Activated CD8-positive, alpha-beta memory T cell treated with anti-CD3 and anti-CD28 coated beads, Interleukin-2, amount 10 ng/mL, durations not matched to agents 7 days and 5 days (primary cell): ENCODE measurements at regions not wholly inside any gene's neighbourhood (a gene's known extent, or its start where the extent isn't known, plus 50 kb on each side); places are given as distances from the start of the nearest gene placed in this dataset.
"Not testable (repeated sequence)": the region's sequence is repeated elsewhere in the genome, so short reads cannot be mapped to it uniquely, and the experiment has no call there.

Experiments used
- ATAC-seq: fragments of 150-1000 bp; cut with Tn5 transposase; one replicate; pipeline ENCODE4 v1.10.0; 2021; ENCODE audit warnings: moderate library complexity
- CTCF ChIA-PET: fragments of 350-600 bp; sonication (Branson Sonifier 250); formaldehyde crosslinking; loops from one replicate; lab custom pipeline; 2021; ENCODE audit warnings: antibody characterized with exemption; lab: Charles Lee
- DNase-seq: peaks from one replicate; pipeline ENCODE4 v3.0.0-alpha.2; 2020
- H3K27ac Mint-ChIP-seq: one replicate; pipeline ENCODE4 v1.8.0; 2021; ENCODE audit warnings: mild to moderate bottlenecking, mixed read lengths
- H3K27me3 Mint-ChIP-seq: one replicate; pipeline ENCODE4 v1.8.0; 2021; ENCODE audit warnings: mixed read lengths
- H3K36me3 Mint-ChIP-seq: one replicate; pipeline ENCODE4 v1.8.0; 2021; ENCODE audit warnings: mild to moderate bottlenecking, mixed read lengths
- H3K4me1 Mint-ChIP-seq: one replicate; pipeline ENCODE4 v1.8.0; 2021; ENCODE audit warnings: mixed read lengths
- H3K4me3 Mint-ChIP-seq: one replicate; pipeline ENCODE4 v1.8.0; 2021; ENCODE audit warnings: mild to moderate bottlenecking, moderate library complexity, mixed read lengths
- H3K9me3 Mint-ChIP-seq: one replicate; pipeline ENCODE4 v1.8.0; 2022; ENCODE audit warnings: low read depth, mixed read lengths

DNA sequence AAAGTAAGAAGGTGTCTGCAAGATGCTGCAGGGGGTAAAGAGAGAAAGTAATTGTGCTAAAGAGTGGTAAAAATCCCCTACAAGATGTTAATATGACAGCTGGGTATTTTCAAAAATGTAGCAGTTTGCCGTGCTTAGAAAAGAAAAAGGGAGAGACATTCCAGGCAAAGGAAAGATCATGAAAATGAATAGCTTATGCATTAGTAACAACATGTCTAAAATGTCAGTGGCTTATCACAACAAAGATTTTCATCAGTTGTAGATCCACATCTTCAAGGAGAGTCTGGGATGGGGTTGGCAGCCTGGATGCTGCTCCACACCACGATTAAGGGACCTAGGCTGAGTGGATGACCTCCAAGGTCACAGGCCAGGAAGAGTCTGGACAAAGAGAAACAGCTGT, 920.9 kb downstream of the GRID1 start:
- no peaks in the 10 kb centered on the region for H3K4me1 Mint-ChIP-seq
- H3K4me3 Mint-ChIP-seq = no peak overlapping the region
- no peaks in the 10 kb centered on the region for H3K9me3 Mint-ChIP-seq
- H3K27me3 Mint-ChIP-seq = no peaks in the 10 kb centered on the region
- no peak for DNase-seq
- CTCF ChIA-PET = no interaction called here
- no peak overlapping the region for H3K27ac Mint-ChIP-seq
- H3K36me3 Mint-ChIP-seq = no peaks in the 10 kb centered on the region
- no peak for ATAC-seq

DNA sequence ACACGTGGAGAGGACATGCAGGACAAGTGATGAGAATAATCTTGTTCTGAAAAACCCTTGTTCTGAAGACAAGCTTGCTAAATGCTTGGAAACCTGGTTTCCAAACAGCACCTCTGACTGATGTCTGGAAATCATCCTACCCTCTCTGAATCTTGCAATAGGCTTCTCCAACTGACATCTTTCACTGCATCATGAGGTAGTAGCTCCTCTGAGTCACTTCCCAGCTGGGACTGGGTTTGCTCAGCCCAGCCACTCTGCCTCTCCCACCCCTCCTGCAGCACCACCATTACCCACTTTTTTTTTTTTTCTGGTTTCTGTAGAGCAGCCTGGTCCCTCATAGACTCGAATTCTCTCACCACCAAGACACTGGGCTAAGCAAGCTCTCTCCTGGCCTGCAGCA, 919.8 kb downstream of the GRID1 start:
- H3K4me3 Mint-ChIP-seq = no peak overlapping the region
- CTCF ChIA-PET = no interaction called here
- no peak overlapping the region for H3K27ac Mint-ChIP-seq
- H3K9me3 Mint-ChIP-seq = no peaks in the 10 kb centered on the region
- no peak for DNase-seq
- no peaks in the 10 kb centered on the region for H3K27me3 Mint-ChIP-seq
- no peaks in the 10 kb centered on the region for H3K36me3 Mint-ChIP-seq
- no peaks in the 10 kb centered on the region for H3K4me1 Mint-ChIP-seq
- no peak for ATAC-seq

DNA sequence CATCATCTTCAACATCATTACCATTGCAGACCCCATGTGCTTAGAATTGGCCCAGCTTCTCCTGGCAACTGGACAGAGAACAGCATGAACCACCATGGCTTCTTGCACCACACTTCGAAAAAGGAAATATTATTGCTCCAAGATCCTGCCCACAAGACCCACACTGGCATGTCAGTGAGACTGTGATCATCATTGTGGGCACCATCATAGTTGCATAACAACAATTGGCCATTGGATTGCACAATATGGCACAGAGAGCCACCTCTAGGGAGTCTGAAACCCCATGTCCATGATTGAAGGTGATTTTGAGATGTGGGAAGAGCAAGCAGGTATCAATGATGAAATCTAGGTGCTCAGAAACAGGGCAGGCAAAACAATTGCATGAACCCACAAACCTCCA, 918.9 kb downstream of the GRID1 start:
- Mint-ChIP-seq H3K27ac (no peak overlapping the region), H3K4me1 (no peaks in the 10 kb centered on the region), H3K36me3 (no peaks in the 10 kb centered on the region), H3K27me3 (no peaks in the 10 kb centered on the region), H3K4me3 (no peak overlapping the region), H3K9me3 (no peaks in the 10 kb centered on the region)
- DNase-seq (no peak), ATAC-seq (no peak)
- CTCF ChIA-PET = no interaction called here

DNA sequence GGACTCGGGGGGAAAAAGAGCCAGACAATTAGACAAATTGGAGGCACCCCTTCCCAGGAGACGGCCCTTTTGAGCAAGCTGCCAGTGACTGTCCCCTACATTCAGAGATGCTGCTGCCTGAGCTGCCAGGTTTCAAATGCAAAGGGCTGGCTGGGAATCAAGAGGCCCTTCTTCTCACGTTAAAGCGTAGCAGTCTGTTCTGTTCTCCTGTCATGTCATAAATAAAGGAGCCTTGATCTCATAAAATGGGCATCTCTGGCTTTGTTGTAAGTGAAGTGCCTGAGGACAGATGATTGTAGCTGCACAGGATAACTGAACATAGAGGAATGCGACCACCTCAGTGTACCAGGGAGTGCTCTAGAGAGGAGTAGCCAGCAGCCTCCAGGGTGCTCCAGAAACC, 917.9 kb downstream of the GRID1 start:
- Mint-ChIP-seq H3K4me1 (no peaks in the 10 kb centered on the region), H3K36me3 (no peaks in the 10 kb centered on the region), H3K27ac (no peak overlapping the region), H3K4me3 (no peak overlapping the region), H3K9me3 (no peaks in the 10 kb centered on the region), H3K27me3 (no peaks in the 10 kb centered on the region)
- CTCF ChIA-PET = no interaction called here
- no peak for DNase-seq
- ATAC-seq = no peak

DNA sequence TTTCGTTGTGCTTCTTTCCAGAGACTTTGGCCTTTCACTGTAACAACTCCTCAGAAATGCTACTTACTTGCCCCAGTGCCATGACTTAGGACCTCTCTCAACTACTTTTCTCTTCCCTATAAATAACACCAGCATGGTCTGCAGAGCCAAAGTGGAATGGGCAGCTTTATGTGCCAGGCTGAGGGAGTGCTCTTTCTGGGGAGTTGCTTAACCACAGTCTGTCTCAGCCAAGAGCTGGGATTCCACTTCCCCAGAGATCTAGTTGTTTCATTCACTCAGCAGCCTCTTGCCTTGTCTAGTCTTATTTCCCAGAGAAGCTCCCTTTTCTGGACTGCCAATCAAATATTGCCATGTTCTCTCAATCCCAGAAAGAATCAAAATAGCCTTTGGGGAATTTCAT, 912.2 kb downstream of the GRID1 start:
- Mint-ChIP-seq H3K4me3 (no peak overlapping the region), H3K4me1 (no peaks in the 10 kb centered on the region)
- CTCF ChIA-PET = no interaction called here

DNA sequence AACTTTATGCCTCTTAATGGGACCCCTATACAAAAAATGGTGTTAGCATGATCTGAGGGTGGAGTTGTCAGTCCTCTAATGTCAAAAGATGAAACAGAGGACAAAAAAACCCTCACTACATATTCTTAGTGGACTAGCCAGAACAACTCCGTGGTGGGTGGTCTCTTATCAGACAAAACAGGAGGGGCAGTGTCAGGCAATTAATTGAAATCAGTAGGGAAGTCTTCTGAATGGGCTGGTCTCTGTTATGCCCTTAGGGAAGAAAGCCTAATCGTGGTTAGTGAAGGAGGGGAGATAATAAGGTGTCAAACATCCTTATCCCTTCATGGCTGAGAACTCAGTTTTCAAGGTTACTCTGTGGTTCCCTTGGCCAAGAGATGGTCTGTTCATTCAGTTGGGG, 909.4 kb downstream of the GRID1 start:
- no peaks in the 10 kb centered on the region for H3K9me3 Mint-ChIP-seq
- DNase-seq (no peak), ATAC-seq (no peak)
- H3K36me3 Mint-ChIP-seq = no peaks in the 10 kb centered on the region
- H3K27me3 Mint-ChIP-seq = no peaks in the 10 kb centered on the region
- H3K4me1 Mint-ChIP-seq = no peaks in the 10 kb centered on the region
- H3K27ac Mint-ChIP-seq = no peak overlapping the region
- CTCF ChIA-PET = no interaction called here
- H3K4me3 Mint-ChIP-seq = no peak overlapping the region

More for the DNA sequence above, 912.2 kb downstream of the GRID1 start:
- H3K27me3 Mint-ChIP-seq = no peaks in the 10 kb centered on the region
- ATAC-seq = no peak
- DNase-seq = no peak
- no peaks in the 10 kb centered on the region for H3K9me3 Mint-ChIP-seq
- H3K27ac Mint-ChIP-seq = no peak overlapping the region
- no peaks in the 10 kb centered on the region for H3K36me3 Mint-ChIP-seq

DNA sequence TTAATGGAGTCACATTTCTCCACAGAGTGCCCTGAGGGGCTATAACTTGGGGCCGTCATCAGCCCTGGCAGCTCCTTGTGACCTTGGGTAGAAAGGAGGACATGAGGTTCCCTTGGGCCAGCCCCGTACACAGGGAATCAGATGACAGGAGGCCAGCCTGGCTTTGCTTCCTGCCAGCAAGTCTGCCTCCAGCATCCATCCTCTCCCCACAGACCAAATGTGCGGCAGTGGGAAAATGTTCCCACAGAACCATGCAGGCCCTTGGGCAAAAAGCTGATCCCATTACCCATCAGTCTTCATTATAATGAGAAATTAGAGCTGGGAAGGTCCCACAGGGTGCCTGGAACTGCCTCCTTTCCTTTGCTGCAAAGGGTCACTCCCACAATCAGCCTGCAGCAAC, 908.3 kb downstream of the GRID1 start:
- Mint-ChIP-seq H3K36me3 (no peaks in the 10 kb centered on the region), H3K9me3 (no peaks in the 10 kb centered on the region), H3K27ac (no peak overlapping the region), H3K4me3 (no peak overlapping the region), H3K4me1 (no peaks in the 10 kb centered on the region), H3K27me3 (no peaks in the 10 kb centered on the region)
- DNase-seq (no peak), ATAC-seq (no peak)
- CTCF ChIA-PET = no interaction called here

DNA sequence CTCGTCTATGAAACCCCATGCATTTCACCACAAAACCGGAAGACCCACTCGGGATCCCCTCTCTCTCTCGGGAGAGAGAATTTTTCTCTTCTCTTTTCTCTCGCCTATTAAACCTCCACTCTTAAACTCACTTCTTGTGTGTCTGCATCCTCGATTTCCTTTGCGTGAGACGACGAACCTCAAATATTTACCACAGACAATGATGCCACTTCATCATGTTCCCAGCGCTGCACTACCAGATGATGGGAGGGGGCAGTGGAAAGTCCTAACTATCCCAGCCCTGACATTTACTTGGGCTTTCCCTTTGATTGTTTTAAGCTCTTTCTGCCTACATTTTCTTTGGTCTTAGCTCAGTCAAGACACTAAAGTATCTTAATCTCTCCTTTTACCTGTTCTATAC, 906.7 kb downstream of the GRID1 start:
- DNase-seq = no peak
- ATAC-seq = no peak
- H3K27ac Mint-ChIP-seq = no peak overlapping the region
- H3K4me3 Mint-ChIP-seq = no peak overlapping the region
- H3K4me1 Mint-ChIP-seq = no peaks in the 10 kb centered on the region
- no peaks in the 10 kb centered on the region for H3K36me3 Mint-ChIP-seq
- CTCF ChIA-PET = no interaction called here
- H3K9me3 Mint-ChIP-seq = no peaks in the 10 kb centered on the region
- peaks cover 2% of the 10 kb centered on the region for H3K27me3 Mint-ChIP-seq

DNA sequence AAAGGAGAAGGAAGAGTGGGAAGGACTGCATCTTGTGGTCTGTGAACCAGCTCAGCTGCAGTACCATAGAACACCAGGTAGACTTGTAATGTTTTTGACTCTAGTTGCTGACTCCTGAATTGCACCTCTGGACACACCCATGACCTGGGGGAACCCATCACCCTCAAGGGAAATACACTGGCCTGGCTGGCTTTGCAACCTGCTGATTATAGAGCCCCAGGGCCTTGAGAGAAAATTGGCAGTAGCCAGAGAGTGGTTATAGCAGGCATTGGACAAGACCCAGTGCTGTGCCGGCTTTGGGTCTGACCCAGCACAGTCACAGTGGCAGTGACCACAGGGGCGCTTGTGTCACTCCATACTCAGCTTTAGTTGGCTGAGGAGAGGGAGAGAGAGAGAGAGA, 902.3 kb downstream of the GRID1 start:
- ATAC-seq = no peak
- Mint-ChIP-seq H3K9me3 (no peaks in the 10 kb centered on the region), H3K36me3 (no peaks in the 10 kb centered on the region), H3K4me3 (no peak overlapping the region), H3K27ac (no peak overlapping the region), H3K27me3 (peaks cover 2% of the 10 kb centered on the region), H3K4me1 (no peaks in the 10 kb centered on the region)
- DNase-seq = no peak
- CTCF ChIA-PET = no interaction called here

DNA sequence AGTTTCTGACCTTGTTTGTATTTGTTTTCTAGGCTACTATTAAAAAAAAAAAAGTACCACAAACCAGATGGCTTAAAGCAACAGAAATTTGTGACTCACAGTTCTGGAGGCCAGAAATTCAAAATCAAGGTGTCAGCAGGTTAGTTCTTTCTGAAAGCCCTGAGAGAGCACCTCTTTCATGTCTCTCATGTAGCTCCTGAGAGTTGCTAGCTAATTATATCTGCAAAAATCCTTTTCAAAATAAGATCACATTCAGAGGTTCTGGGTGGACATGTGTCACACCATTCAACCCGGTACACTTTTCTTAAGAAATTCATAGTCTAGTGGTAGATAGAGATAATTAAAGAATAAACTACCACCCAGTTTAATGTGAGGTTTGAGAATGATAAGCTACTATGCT, 888.6 kb downstream of the GRID1 start:
- no peak for ATAC-seq
- Mint-ChIP-seq H3K27ac (no peak overlapping the region), H3K36me3 (no peaks in the 10 kb centered on the region), H3K4me3 (no peak overlapping the region), H3K27me3 (no peaks in the 10 kb centered on the region), H3K4me1 (no peaks in the 10 kb centered on the region), H3K9me3 (no peaks in the 10 kb centered on the region)
- no peak for DNase-seq
- CTCF ChIA-PET = no interaction called here

DNA sequence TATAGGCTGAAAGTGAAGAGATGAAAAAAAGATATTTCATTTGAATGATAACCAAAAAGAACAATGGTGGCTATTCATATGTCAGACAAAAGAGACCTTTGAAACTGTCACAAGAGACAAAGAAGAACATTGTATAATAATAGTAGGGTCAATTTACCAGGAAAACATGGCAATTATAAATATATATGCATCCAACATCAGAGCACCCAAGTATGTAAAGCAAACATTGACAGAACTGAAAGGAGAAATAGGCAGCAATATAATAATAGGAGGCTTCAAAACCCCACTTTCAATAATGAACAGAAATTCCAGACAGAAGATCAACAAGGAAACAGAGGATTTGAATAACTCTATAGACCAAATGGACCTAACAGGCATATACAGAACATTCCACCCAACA, 876.2 kb downstream of the GRID1 start:
- H3K9me3 Mint-ChIP-seq = no peaks in the 10 kb centered on the region
- H3K4me3 Mint-ChIP-seq = no peak overlapping the region
- H3K27me3 Mint-ChIP-seq = no peaks in the 10 kb centered on the region
- H3K4me1 Mint-ChIP-seq = peaks cover 3% of the 10 kb centered on the region
- CTCF ChIA-PET = no interaction called here
- H3K36me3 Mint-ChIP-seq = no peaks in the 10 kb centered on the region
- ATAC-seq (no peak), DNase-seq (no peak)
- H3K27ac Mint-ChIP-seq = no peak overlapping the region

DNA sequence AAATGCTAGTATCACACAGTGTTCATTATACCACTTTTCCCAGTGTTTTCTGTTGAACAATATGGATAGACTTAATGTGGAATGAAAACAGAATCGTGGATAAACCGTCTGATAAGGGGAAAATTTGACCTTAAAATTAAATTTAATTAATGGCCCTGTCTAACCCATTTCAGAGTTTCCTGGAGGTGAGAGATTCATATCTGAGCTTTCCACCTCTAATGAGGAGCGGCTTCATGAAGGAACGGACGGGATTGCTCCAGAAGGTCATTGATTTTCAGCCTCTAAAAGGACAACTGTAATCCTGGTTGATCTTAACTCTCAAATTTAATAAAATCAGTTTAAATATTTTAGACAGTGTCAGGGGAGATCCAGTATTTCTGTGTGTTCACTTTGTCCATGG, 874.9 kb downstream of the GRID1 start:
- Mint-ChIP-seq H3K36me3 (no peaks in the 10 kb centered on the region), H3K4me1 (peaks cover 3% of the 10 kb centered on the region), H3K27me3 (no peaks in the 10 kb centered on the region), H3K4me3 (no peak overlapping the region), H3K9me3 (no peaks in the 10 kb centered on the region), H3K27ac (no peak overlapping the region)
- no peak for ATAC-seq
- DNase-seq = no peak
- CTCF ChIA-PET = no interaction called here

DNA sequence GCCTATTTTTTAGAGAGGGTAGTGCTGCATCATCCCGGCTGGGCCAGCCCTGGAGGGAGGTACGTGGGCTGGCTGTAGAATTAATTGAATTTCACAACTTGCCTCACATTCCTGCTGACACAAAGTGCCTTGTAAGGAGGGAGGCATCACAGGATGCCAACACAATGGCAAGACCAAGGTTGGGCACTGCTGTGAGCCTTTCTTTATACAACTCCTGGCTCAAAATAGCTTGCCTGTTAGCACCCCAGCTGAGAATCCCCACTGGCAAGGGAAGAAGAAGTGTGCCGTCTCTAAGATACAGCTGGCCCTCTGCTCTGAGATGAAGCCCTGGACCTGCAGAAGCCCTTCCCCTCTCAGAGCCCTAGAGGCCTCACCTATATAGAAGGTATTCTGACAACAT, 873.9 kb downstream of the GRID1 start:
- H3K4me3 Mint-ChIP-seq = no peak overlapping the region
- no peaks in the 10 kb centered on the region for H3K27me3 Mint-ChIP-seq
- ATAC-seq (no peak), DNase-seq (no peak)
- no peak overlapping the region for H3K27ac Mint-ChIP-seq
- H3K36me3 Mint-ChIP-seq = no peaks in the 10 kb centered on the region
- H3K9me3 Mint-ChIP-seq = no peaks in the 10 kb centered on the region
- CTCF ChIA-PET = no interaction called here
- H3K4me1 Mint-ChIP-seq = peaks cover 3% of the 10 kb centered on the region

DNA sequence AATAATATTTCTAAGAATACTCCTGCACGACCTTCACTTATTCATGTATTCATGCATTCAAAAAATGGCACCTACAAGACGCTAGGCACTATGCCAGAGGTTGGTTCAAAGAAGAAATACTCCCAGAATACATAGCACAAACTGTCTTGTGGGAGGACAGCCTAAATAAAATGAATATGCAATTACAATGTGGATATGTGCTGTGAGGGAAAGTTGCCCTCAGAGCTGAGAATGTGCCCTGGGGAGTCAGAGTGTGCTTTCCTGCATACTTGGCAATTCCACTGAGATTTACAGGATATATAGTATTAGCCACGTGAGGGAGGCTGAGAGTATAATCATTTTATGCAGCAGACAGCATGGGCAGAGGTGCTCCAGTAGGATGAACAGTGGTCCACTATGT, 872.9 kb downstream of the GRID1 start:
- CTCF ChIA-PET = no interaction called here

DNA sequence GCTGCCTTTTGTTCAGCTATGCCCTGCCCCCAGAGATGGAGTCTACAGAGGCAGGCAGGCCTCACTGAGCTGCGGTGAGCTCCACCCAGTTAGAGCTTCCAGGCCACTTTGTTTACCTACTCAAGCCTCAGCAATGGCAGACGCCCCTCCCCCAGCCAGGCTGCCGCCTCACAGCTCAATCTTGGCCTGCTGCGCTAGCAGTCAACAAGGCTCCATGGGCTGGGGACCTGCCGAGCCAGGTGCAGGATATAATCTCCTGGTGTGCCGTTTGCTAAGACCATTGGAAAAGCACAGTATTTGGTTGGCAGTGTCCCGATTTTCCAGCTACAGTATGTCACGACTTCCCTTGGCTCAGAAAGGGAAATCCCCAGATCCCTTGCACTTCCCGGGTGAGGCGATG, 862.0 kb downstream of the GRID1 start:
- H3K4me1 Mint-ChIP-seq, CTCF ChIA-PET, H3K27ac Mint-ChIP-seq, DNase-seq, H3K36me3 Mint-ChIP-seq, H3K27me3 Mint-ChIP-seq, H3K9me3 Mint-ChIP-seq, H3K4me3 Mint-ChIP-seq, ATAC-seq: not testable (repeated sequence)

More for the DNA sequence above, 872.9 kb downstream of the GRID1 start:
- Mint-ChIP-seq H3K36me3 (no peaks in the 10 kb centered on the region), H3K9me3 (no peaks in the 10 kb centered on the region), H3K27me3 (no peaks in the 10 kb centered on the region), H3K4me3 (no peak overlapping the region), H3K27ac (no peak overlapping the region), H3K4me1 (peaks cover 3% of the 10 kb centered on the region)
- no peak for ATAC-seq
- DNase-seq = no peak
